IMR-90 (cell line): ENCODE measurements at regions not wholly inside any gene's neighbourhood (a gene's known extent, or its start where the extent isn't known, plus 50 kb on each side); places are given as distances from the start of the nearest gene placed in this dataset.

Source experiments
- ATAC-seq: fragments of 200-7000 bp; cut with Tn5 transposase; 2 replicates; pipeline ENCODE4 v1.9.1; 2020; ENCODE audit warnings: low read depth, mild to moderate bottlenecking, moderate library complexity
- BruUV-seq: library from RNA; stranded (reverse); fragments of 400-500 nt; replicated peaks from 2 replicates; lab custom pipeline; 2021; lab: Mats Ljungman, UMichigan
- CTCF ChIA-PET: fragments of 300-600 bp; formaldehyde crosslinking; extraction: SDS; loops from one replicate; lab custom pipeline; 2021; ENCODE audit warnings: antibody characterized with exemption; lab: Yijun Ruan, JAX
- POLR2A ChIA-PET: fragments of 300-600 bp; sonication (Branson Sonifier 250); formaldehyde crosslinking; loops from one replicate; lab custom pipeline; 2022; ENCODE audit warnings: antibody characterized with exemption; ENCODE audit not compliant: unreplicated experiment; lab: Charles Lee
- DNase-seq: peaks from one replicate; pipeline ENCODE4 v3.0.0; 2013
- H2AFZ ChIP-seq: replicated peaks from 2 replicates; pipeline ENCODE3; 2013; ENCODE audit warnings: low read length, mild to moderate bottlenecking; ENCODE audit not compliant: poor library complexity
- H2AK5ac ChIP-seq: 2 replicates; pipeline ENCODE4 v1.6.1; 2013; ENCODE audit warnings: low read depth, low read length, inconsistent platforms
- H2AK9ac ChIP-seq: replicated peaks from 2 replicates; pipeline ENCODE3; 2013; ENCODE audit warnings: mild to moderate bottlenecking, low read depth, low read length, moderate library complexity; ENCODE audit not compliant: poor library complexity
- H2BK120ac ChIP-seq: 2 replicates; pipeline ENCODE4 v1.6.1; 2013; ENCODE audit warnings: low read depth, low read length, inconsistent platforms
- H2BK15ac ChIP-seq: 3 replicates; pipeline ENCODE4 v1.6.1; 2013; ENCODE audit warnings: low read depth, low read length, inconsistent platforms
- H2BK20ac ChIP-seq: 2 replicates; pipeline ENCODE4 v1.6.1; 2013; ENCODE audit warnings: low read depth, mild to moderate bottlenecking, inconsistent platforms, low read length, moderate library complexity
- H2BK5ac ChIP-seq: 2 replicates; pipeline ENCODE4 v1.6.1; 2013; ENCODE audit warnings: mild to moderate bottlenecking, low read depth, low read length, inconsistent platforms; ENCODE audit not compliant: poor library complexity, severe bottlenecking
- H3K14ac ChIP-seq: replicated peaks from 2 replicates; pipeline ENCODE4 v1.6.1; 2013; ENCODE audit warnings: low read depth, low read length, inconsistent platforms
- H3K18ac ChIP-seq: 2 replicates; pipeline ENCODE4 v1.6.1; 2013; ENCODE audit warnings: low read depth, low read length, control low read depth
- H3K23ac ChIP-seq: 2 replicates; pipeline ENCODE4 v1.6.1; 2013; ENCODE audit warnings: low read depth, low read length, inconsistent platforms
- H3K27ac ChIP-seq: 2 replicates; pipeline ENCODE4 v1.5.1; 2013; ENCODE audit warnings: mild to moderate bottlenecking, control low read depth, low read length; ENCODE audit not compliant: insufficient read depth
- H3K27me3 ChIP-seq: 2 replicates; pipeline ENCODE4 v1.6.1; 2013; ENCODE audit warnings: low read length; ENCODE audit not compliant: control insufficient read depth, insufficient read depth
- H3K36me3 ChIP-seq: 2 replicates; pipeline ENCODE4 v1.6.1; 2013; ENCODE audit warnings: low read length, mixed read lengths; ENCODE audit not compliant: control insufficient read depth, insufficient read depth
- H3K4ac ChIP-seq: 2 replicates; pipeline ENCODE4 v1.6.1; 2013; ENCODE audit warnings: low read depth, low read length, inconsistent platforms
- H3K4me1 ChIP-seq: 2 replicates; pipeline ENCODE4 v1.6.1; 2013; ENCODE audit warnings: low read length, mixed read lengths; ENCODE audit not compliant: control insufficient read depth, insufficient read depth
- H3K4me2 ChIP-seq: 2 replicates; pipeline ENCODE4 v1.6.1; 2013; ENCODE audit warnings: low read depth, mild to moderate bottlenecking, control low read depth, low read length, moderate library complexity
- H3K4me3 ChIP-seq: 2 replicates; pipeline ENCODE4 v1.5.1; 2013; ENCODE audit warnings: low read depth, mild to moderate bottlenecking, control low read depth, low read length, moderate library complexity; ENCODE audit not compliant: insufficient read depth
- H3K56ac ChIP-seq: 2 replicates; pipeline ENCODE4 v1.6.1; 2013; ENCODE audit warnings: low read length, inconsistent platforms; ENCODE audit not compliant: insufficient read depth; ENCODE audit errors: extremely low read depth
- H3K79me1 ChIP-seq, 2 experiments: 2 replicates each; pipeline ENCODE4 v1.6.1; 2013; ENCODE audit warnings: low read length in 2 of 2, inconsistent platforms in 1 of 2, low read depth in 1 of 2
- H3K9ac ChIP-seq: 2 replicates; pipeline ENCODE4 v1.6.1; 2013; ENCODE audit warnings: low read depth, low read length, control low read depth
- H3K9me1 ChIP-seq: 2 replicates; pipeline ENCODE4 v1.6.1; 2013; ENCODE audit warnings: low read length, inconsistent platforms; ENCODE audit not compliant: insufficient read depth
- H3K9me3 ChIP-seq: 2 replicates; pipeline ENCODE4 v1.6.1; 2013; ENCODE audit warnings: low read length; ENCODE audit not compliant: control insufficient read depth, insufficient read depth
- H4K20me1 ChIP-seq: 2 replicates; pipeline ENCODE4 v1.6.1; 2013; ENCODE audit warnings: low read length, inconsistent platforms; ENCODE audit not compliant: insufficient read depth
- H4K5ac ChIP-seq: 2 replicates; pipeline ENCODE4 v1.6.1; 2013; ENCODE audit warnings: mild to moderate bottlenecking, low read depth, low read length, control low read depth
- H4K8ac ChIP-seq, 2 experiments: 2 replicates each; pipeline ENCODE4 v1.6.1; 2013; ENCODE audit warnings: low read depth in 2 of 2, low read length in 2 of 2, control low read depth in 1 of 2, inconsistent platforms in 1 of 2
- H4K91ac ChIP-seq: 2 replicates; pipeline ENCODE4 v1.6.1; 2013; ENCODE audit warnings: low read depth, low read length, inconsistent platforms; ENCODE audit not compliant: insufficient read depth
- BHLHE40 ChIP-seq: fragments of 150-350 bp; IDR thresholded peaks from 2 replicates; pipeline ENCODE4 v1.6.1; 2016; ENCODE audit warnings: mild to moderate bottlenecking, low read depth, low read length
- CEBPB ChIP-seq: IDR thresholded peaks from 2 replicates; pipeline ENCODE4 v1.6.1; 2012; ENCODE audit warnings: low read depth, low read length, improper control_type of control experiment
- CHD1 ChIP-seq: IDR thresholded peaks from 2 replicates; pipeline ENCODE4 v1.6.1; 2012; ENCODE audit warnings: low read depth, low read length, improper control_type of control experiment
- ELK1 ChIP-seq: fragments of 150-350 bp; IDR thresholded peaks from 2 replicates; pipeline ENCODE4 v1.6.1; 2016; ENCODE audit warnings: low read depth, mild to moderate bottlenecking, low read length, moderate library complexity, borderline replicate concordance
- FOS ChIP-seq: fragments of 150-350 bp; IDR thresholded peaks from 2 replicates; pipeline ENCODE4 v1.6.1; 2016; ENCODE audit warnings: low read depth, low read length
- MAFK ChIP-seq: IDR thresholded peaks from 2 replicates; pipeline ENCODE4 v1.6.1; 2012; ENCODE audit warnings: low read depth, low read length, improper control_type of control experiment
- MXI1 ChIP-seq: IDR thresholded peaks from 2 replicates; pipeline ENCODE4 v1.6.1; 2012; ENCODE audit warnings: low read depth, mild to moderate bottlenecking, low read length, moderate library complexity, borderline replicate concordance
- NFE2L2 ChIP-seq: fragments of 150-350 bp; IDR thresholded peaks from 2 replicates; pipeline ENCODE4 v1.6.1; 2016; ENCODE audit warnings: low read depth, mild to moderate bottlenecking, low read length
- POLR2A ChIP-seq: IDR thresholded peaks from 2 replicates; pipeline ENCODE4 v1.6.1; 2012; ENCODE audit warnings: mild to moderate bottlenecking, low read depth, low read length
- RAD21 ChIP-seq: IDR thresholded peaks from 2 replicates; pipeline ENCODE4 v1.6.1; 2012; ENCODE audit warnings: low read length, improper control_type of control experiment
- RCOR1 ChIP-seq: IDR thresholded peaks from 2 replicates; pipeline ENCODE4 v1.6.1; 2012; ENCODE audit warnings: mild to moderate bottlenecking, low read length, improper control_type of control experiment; ENCODE audit not compliant: insufficient replicate concordance
- RFX5 ChIP-seq: IDR thresholded peaks from 2 replicates; pipeline ENCODE4 v1.8.0; 2012; ENCODE audit warnings: low read depth, mild to moderate bottlenecking, low read length, moderate library complexity
- SMC3 ChIP-seq: fragments of 150-350 bp; IDR thresholded peaks from 2 replicates; pipeline ENCODE4 v1.6.1; 2016; ENCODE audit warnings: low read depth, mild to moderate bottlenecking, antibody characterized with exemption, low read length, moderate library complexity
- WGBS, 2 experiments: methylation state at CpG; one replicate each; pipeline versions ENCODE4 v1.1.5 to v1.1.7; 2013; ENCODE audit warnings: missing lambda C conversion rate in 2 of 2; ENCODE audit not compliant: insufficient read length in 1 of 2; ENCODE audit errors: extremely low coverage in 2 of 2; 5-methylcytosine and 5-hydroxymethylcytosine counted together
- dilution Hi-C: fragments of 300-500 bp; cut with HindIII; formaldehyde crosslinking; loops from one replicate; pipeline ENCODE4 v1.14.3; 2018; ENCODE audit warnings: low sequenced_read_pairs; ENCODE audit not compliant: unreplicated experiment
- in situ Hi-C: fragments of 300-500 bp; cut with MboI; formaldehyde crosslinking; loops from 3 replicates; pipeline ENCODE4 v1.14.3; 2019; ENCODE audit warnings: low sequenced_read_pairs, inconsistent platforms, mixed read lengths
- intact Hi-C: fragments of 100-400 bp; cut with micrococcal nuclease; formaldehyde crosslinking; loops from 2 replicates; pipeline ENCODE4 v1.10.0; 2022

GRCh38 chr3:144437989-144438388 lies 466.4 kb downstream of the DIPK2A start:
- ChIA-PET POLR2A (no interaction called here), CTCF (no interaction called here)
- Histone ChIP-seq H3K4ac (no peak overlapping the region), H3K4me1 (no peaks in the 10 kb centered on the region), H3K9me3 (no peaks in the 10 kb centered on the region), H3K27me3 (no peaks in the 10 kb centered on the region), H4K8ac (no peak overlapping the region), H3K36me3 (no peaks in the 10 kb centered on the region), H2BK20ac (no peak overlapping the region), H4K5ac (no peak overlapping the region), H3K79me1 (no peaks in the 10 kb centered on the region), H3K56ac (no peak overlapping the region), H3K9me1 (no peaks in the 10 kb centered on the region), H2BK15ac (no peak overlapping the region), H3K9ac (no peak overlapping the region), H3K4me3 (no peak overlapping the region), H2AK9ac (no peak overlapping the region), H2AK5ac (no peak overlapping the region), H3K18ac (no peak overlapping the region), H4K91ac (no peak overlapping the region), H2BK5ac (no peak overlapping the region), H2AFZ (no peak overlapping the region), H3K4me2 (no peak overlapping the region), H3K23ac (no peak overlapping the region), H4K20me1 (no peaks in the 10 kb centered on the region), H2BK120ac (no peak overlapping the region), H3K14ac (no peak overlapping the region), H3K27ac (no peak overlapping the region)
- DNase-seq = no peak
- BruUV-seq = no TSS peak
- no peak for TF ChIP-seq RFX5
- TF ChIP-seq BHLHE40 = no peak
- no peak for TF ChIP-seq RAD21
- TF ChIP-seq CEBPB = no peak
- no peak for TF ChIP-seq MAFK
- TF ChIP-seq CHD1 = no peak
- no peak for TF ChIP-seq POLR2A
- TF ChIP-seq NFE2L2 = no peak
- TF ChIP-seq FOS = no peak
- TF ChIP-seq ELK1 = no peak
- TF ChIP-seq RCOR1 = no peak
- no peak for TF ChIP-seq MXI1
- TF ChIP-seq SMC3 = no peak
- ATAC-seq = no peak
- intact Hi-C loops (no loop called here), dilution Hi-C loops (no loop called here), in situ Hi-C loops (loop anchor here (25.0 kb wide), 1 partner anchor 99 kb away; no protein-coding TSS in a partner anchor)
- no CpG with 5 or more reads among the region's 3 CpGs for WGBS, 2 experiments
